ENCODE measurements at regions not wholly inside any gene's neighbourhood (a gene's known extent, or its start where the extent isn't known, plus 50 kb on each side); places are given as distances from the start of the nearest gene placed in this dataset.

DNA sequence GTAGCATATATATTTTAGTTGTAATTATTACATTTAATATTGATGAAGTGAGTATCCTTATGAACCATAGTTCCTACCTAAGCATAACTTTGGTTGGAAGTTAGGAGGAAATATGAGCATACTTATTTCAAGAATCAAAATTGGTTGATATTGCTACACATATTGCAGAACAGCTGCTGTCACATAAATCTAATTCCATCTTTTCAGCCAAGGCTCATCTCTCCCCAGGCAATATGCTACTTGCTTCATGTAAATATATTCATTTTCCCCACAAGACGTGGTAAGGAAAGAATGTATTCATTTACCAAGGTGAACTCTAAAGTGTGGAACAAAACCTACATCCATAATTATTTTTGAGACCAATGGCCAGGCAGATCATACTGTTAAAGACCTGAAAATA is 62.5 kb upstream of the HIF1A start:
- no peak for DNase-seq (ENCODE audit: insufficient read length, low spot score)
- FAIRE-seq = no peak
- no peak for TF ChIP-seq POLR2A (IDR thresholded peaks at IDR 0.05; ENCODE audit: low read depth, low read length)

DNA sequence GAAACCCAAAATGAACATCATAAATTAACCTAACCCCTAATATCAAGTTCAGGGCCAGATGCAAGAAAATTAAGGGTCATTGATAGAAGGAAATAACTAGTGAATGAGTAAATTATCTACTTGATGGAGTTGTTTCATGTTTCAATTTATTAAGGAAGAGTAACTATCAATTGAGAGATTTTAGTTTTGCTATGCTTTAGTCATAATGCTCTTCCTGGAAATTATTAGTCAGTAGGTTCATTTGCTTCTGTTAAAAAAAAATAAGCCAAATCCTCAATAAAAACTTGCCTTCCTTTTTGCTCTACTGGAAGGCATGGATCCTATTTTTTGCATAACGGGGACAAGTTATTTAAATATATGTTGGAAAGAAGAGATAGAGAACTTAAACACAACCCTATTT is 59.0 kb upstream of the HIF1A start:
- no peak for TF ChIP-seq POLR2A (IDR thresholded peaks at IDR 0.05; ENCODE audit: low read depth, low read length)
- DNase-seq (ENCODE audit: insufficient read length, low spot score) (no peak), FAIRE-seq (no peak)

DNA sequence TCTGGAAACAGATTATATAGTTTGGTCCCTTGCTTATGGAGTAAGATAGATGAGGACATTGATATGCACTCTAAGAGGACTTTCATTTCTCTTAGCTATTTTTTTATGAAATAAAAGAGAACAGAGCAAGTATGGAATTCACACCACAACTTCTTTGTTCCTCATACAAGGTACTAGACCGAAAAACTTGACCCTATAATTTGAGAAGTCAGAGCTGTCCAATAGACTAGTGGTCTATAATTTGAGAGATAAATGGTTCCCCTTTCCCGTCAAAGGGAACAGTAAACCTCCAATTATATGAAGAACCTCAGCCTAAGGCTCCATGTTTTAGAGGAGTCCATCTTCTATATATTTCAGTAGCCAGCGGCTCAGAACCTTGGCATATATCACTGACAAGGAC is 58.5 kb upstream of the HIF1A start:
- FAIRE-seq (no peak), DNase-seq (ENCODE audit: insufficient read length, low spot score) (no peak)
- no peak for TF ChIP-seq POLR2A (IDR thresholded peaks at IDR 0.05; ENCODE audit: low read depth, low read length)

DNA sequence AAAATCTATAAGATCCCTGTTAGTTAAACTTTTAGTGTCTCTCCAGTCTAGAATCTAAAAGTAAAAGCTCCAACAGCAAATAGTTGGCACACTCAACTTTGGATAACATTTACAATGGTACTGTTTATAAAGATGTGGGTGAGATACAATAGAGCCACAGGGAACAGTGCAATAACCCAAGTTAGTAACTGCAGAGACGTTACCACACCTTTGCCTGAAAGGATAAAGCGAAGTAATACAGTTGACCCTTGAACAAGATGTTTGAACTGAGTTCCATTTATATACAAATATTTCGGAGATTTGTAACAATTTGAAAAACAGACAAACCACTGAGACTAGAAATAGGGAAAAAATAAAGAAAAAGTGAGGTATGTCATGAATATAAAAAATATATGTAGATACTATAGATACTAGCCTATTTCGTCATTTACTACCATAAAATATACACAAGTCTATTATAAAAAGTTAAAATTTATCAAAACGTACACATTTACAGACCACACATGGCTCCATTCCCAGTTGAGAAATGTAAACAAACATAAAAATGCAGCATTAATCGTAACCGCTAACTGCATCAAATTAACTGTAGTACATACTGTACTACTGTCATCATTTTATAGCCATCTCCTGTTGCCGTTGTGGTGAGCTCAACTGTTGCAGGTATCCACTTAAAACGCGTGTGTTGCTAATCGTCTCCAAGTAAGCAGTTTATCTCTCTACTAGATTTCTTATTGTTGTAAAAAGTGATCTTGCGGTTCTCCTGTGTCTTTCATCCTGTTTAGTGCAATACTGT is 56.5 kb upstream of the HIF1A start:
- no peak for TF ChIP-seq POLR2A (IDR thresholded peaks at IDR 0.05; ENCODE audit: low read depth, low read length)
- no peak for DNase-seq (ENCODE audit: insufficient read length, low spot score)
- no peak for FAIRE-seq

DNA sequence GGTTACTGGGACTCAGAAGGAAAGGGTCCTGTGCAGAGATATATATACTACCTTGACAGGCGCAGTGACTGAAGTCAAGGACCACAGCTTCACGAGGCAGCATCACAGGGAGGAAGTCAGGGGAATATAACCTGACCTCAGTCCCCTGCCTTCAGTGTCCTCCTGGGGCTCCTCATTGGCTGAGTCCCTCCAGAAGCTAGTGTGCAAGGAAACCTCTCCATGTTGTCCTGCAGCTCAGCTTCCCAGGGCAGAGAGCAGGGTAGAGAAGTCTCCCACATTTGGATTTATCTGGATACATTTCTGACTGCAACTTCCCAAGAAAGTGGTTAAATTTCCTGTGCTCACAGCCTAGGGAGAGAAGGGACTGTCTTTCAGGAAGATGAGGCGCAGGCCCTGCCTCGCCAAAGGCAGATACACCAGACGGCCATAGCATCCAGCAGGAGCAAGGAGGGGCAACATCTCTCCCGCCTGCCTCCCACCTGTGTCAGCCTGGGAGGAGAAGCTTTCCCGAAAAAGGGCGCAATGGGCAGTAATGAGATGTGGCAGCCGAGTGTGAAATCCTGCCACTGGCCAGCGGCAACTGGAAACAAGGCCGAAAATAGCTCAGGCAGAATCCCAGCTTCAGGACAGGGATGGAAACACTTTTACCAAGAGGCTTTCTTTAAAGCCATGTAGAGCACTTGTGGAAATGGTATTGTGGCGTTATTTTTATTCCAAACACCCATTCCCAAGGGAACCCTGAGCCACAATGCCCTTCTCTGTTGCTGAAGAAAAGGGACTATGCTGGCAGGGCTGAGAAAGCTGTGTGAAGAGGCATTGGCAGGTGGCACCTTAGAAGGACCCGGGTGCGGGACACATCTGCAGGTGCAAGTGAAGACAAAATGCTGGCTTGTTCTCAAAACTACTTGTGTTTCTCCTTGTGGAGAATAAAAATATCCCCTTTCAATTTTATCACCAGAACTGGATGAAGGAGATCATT is 54.9 kb upstream of the HIF1A start:
- FAIRE-seq (no peak), DNase-seq (ENCODE audit: insufficient read length, low spot score) (no peak)
- TF ChIP-seq POLR2A (IDR thresholded peaks at IDR 0.05; ENCODE audit: low read depth, low read length) = no peak

DNA sequence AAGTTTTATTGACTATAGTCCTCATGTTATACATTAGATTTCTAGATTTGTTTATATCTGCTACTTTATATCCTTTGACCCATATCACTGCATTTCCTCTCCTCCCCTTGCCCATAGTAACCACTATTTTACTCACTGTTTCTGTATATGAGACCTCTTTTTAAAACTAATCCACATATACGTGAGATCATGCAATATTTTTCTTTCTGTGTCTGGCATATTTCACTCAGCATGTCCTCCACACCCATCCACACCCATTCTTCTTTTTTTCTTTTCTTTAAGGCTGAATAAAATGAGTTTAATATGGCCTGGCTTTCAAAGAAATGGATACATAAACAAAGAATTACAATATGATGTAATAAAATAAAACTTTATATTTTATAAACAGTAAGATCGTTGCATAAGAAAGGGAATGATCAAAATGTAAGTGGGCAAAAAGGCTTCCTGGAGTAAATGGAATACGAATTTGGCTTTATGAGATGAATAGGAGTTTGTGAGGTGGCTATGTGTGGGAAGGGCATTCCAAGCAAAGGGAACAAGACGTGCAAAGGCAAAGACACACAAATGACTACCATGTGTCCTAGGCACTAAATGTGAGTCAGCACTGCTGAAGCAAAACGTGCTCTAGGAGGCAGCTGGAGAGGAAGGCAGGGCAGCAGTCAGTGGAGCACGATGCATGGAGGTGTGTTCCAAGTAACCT is 53.2 kb upstream of the HIF1A start:
- peak; percentile 76 for FAIRE-seq
- TF ChIP-seq POLR2A (IDR thresholded peaks at IDR 0.05; ENCODE audit: low read depth, low read length) = no peak

DNA sequence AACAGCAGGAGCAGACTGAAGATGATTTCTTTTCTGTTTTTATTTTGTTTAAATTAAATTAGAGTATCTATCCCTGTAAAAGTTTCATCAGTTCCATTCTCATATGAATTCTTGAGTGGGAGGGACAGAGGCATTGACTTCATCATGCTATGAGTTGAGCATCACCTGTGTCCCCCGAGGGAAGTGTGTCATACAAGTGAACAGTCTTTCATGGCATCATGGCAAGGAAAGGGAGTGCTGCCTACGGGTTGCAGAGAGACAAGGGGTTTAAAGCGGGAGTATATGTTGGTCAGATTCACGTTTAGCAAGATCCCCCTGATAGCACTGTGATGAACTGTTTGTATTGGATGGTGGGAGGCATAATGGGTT is 52.7 kb upstream of the HIF1A start:
- no peak for TF ChIP-seq POLR2A (IDR thresholded peaks at IDR 0.05; ENCODE audit: low read depth, low read length)
- FAIRE-seq (no peak), DNase-seq (ENCODE audit: insufficient read length, low spot score) (no peak)

More for the DNA sequence above, 53.2 kb upstream of the HIF1A start:
- no peak for DNase-seq (ENCODE audit: insufficient read length, low spot score)

DNA sequence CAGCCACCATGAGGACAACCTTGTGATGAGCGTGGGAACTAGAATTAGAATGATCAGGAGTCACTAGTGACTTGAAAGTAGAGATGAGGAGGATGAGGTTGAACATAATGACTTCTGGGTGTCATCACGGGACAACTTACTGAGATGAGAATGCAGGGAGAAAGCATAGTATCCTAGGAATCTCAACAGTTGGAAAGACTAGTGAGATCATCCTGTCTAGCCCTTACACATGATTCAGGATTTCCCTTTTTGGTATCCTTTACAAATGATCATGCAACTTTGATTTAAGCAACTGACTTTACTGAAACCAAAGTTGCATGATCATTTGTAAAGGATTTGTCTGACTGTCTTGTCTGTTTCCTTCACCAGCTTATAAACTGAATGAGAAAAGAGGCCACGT is 51.8 kb upstream of the HIF1A start:
- DNase-seq (ENCODE audit: insufficient read length, low spot score) (no peak), FAIRE-seq (peak; percentile 78)
- TF ChIP-seq POLR2A (IDR thresholded peaks at IDR 0.05; ENCODE audit: low read depth, low read length) = no peak

DNA sequence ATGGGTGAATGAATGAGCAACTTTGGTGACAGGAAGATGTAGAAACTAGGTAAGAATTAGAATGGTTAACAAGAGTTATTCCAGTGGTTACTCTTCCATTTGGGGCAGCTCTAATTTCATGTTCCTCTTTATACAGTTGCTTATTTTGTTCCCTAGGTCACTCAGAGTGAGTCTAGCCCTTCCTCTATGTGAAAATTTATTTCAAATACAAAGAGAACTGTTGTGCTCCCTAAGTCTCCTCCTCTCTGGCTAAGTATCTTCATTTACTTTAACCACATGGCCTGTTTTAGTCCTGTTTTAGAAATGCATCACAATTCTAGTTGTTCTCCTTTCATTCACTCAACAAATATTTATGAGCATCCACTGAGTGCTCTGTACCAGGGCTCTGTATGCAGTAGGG is 51.1 kb upstream of the HIF1A start:
- no peak for DNase-seq (ENCODE audit: insufficient read length, low spot score)
- FAIRE-seq = peak; percentile 23
- TF ChIP-seq POLR2A (IDR thresholded peaks at IDR 0.05; ENCODE audit: low read depth, low read length) = no peak

DNA sequence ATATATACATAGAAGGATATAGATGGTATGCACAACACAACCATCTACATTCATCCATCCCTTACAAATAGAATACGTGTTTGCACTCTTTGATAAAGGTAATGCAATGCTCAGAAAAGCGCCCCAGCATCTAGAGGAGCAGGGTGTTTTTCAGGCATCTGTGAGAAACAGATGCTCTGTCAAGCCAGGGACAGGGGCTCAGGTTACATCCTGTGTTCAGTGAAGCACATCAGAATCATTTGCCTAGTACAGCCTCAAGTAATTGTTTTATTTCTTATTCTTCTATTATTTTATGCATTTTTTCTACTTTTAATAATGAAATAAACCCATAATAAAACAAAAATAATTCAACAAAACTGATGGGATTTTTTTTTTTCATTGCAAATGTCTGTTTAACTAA is 50.5 kb upstream of the HIF1A start:
- FAIRE-seq (no peak), DNase-seq (ENCODE audit: insufficient read length, low spot score) (no peak)
- TF ChIP-seq POLR2A (IDR thresholded peaks at IDR 0.05; ENCODE audit: low read depth, low read length) = no peak

DNA sequence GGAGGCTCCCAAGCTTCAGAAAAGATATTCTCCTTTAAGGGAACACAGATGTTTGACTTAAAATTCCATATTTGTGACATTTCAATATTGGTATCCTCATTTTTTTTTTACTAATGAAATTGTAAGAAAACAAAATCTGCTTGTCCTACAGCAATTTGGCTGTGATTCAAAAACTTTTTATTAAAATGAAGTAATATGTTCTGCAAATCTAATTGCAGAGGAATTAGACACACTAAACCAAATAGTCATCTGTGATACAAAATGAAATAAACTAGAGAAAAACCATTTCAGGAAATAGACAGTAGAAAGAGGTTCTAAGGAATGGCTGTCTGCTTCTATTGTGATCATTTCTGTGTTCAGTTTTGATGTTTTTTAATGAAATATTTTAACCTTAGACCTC is 50.1 kb upstream of the HIF1A start:
- FAIRE-seq (no peak), DNase-seq (ENCODE audit: insufficient read length, low spot score) (no peak)
- no peak for TF ChIP-seq POLR2A (IDR thresholded peaks at IDR 0.05; ENCODE audit: low read depth, low read length)
